Trophoblast cell (in vitro differentiated cells and primary cell): ENCODE measurements at regions not wholly inside any gene's neighbourhood (a gene's known extent, or its start where the extent isn't known, plus 50 kb on each side); places are given as distances from the start of the nearest gene placed in this dataset.

Experiments used
- DNase-seq, 2 donors: peaks; one replicate each; pipeline ENCODE4 v3.0.0-alpha.2; 2016
- H2AFZ ChIP-seq: 2 replicates; pipeline ENCODE4 v1.6.1; 2013; ENCODE audit warnings: low read length, moderate library complexity, mild to moderate bottlenecking; ENCODE audit not compliant: insufficient read depth, poor library complexity
- H2AK5ac ChIP-seq: 2 replicates; pipeline ENCODE4 v1.6.1; 2013; ENCODE audit warnings: mild to moderate bottlenecking, low read length
- H2BK120ac ChIP-seq: 2 replicates; pipeline ENCODE4 v1.6.1; 2013; ENCODE audit warnings: low read length, mild to moderate bottlenecking, moderate library complexity; ENCODE audit not compliant: insufficient read depth, poor library complexity
- H2BK12ac ChIP-seq: 2 replicates; pipeline ENCODE4 v1.6.1; 2013; ENCODE audit warnings: mild to moderate bottlenecking, low read length, moderate library complexity
- H2BK5ac ChIP-seq: 2 replicates; pipeline ENCODE4 v1.6.1; 2013; ENCODE audit warnings: low read length, low read depth, moderate library complexity, mild to moderate bottlenecking; ENCODE audit not compliant: poor library complexity
- H3K14ac ChIP-seq: 2 replicates; pipeline ENCODE4 v1.6.1; 2013; ENCODE audit warnings: mild to moderate bottlenecking, low read length
- H3K18ac ChIP-seq: 2 replicates; pipeline ENCODE4 v1.6.1; 2013; ENCODE audit warnings: mild to moderate bottlenecking, low read length
- H3K23ac ChIP-seq: 2 replicates; pipeline ENCODE4 v1.6.1; 2013; ENCODE audit warnings: low read length
- H3K27ac ChIP-seq: 2 replicates; pipeline ENCODE4 v1.5.1; 2013; ENCODE audit warnings: low read depth, mild to moderate bottlenecking, inconsistent platforms, low read length, moderate library complexity
- H3K27me3 ChIP-seq: 2 replicates; pipeline ENCODE4 v1.6.1; 2013; ENCODE audit warnings: inconsistent platforms, mild to moderate bottlenecking, low read length, moderate library complexity; ENCODE audit not compliant: insufficient read depth
- H3K36me3 ChIP-seq, 2 experiments: 1 replicate in 1 of 2; 2 replicates in 1 of 2; pipeline ENCODE4 v1.6.1; 2013; ENCODE audit warnings: low read length in 2 of 2, mild to moderate bottlenecking in 2 of 2, moderate library complexity in 1 of 2; ENCODE audit not compliant: insufficient read depth in 2 of 2, control insufficient read depth in 1 of 2
- H3K4ac ChIP-seq: 2 replicates; pipeline ENCODE4 v1.6.1; 2013; ENCODE audit warnings: low read depth, mild to moderate bottlenecking, low read length, moderate library complexity
- H3K4me1 ChIP-seq, 2 experiments: 1 replicate in 1 of 2; 2 replicates in 1 of 2; pipeline ENCODE4 v1.6.1; 2013; ENCODE audit warnings: low read length in 2 of 2, mild to moderate bottlenecking in 2 of 2, moderate library complexity in 1 of 2; ENCODE audit not compliant: insufficient read depth in 2 of 2, control insufficient read depth in 1 of 2
- H3K4me2 ChIP-seq: 2 replicates; pipeline ENCODE4 v1.6.1; 2013; ENCODE audit warnings: inconsistent platforms, mild to moderate bottlenecking, low read length, moderate library complexity
- H3K4me3 ChIP-seq: 2 replicates; pipeline ENCODE4 v1.5.1; 2013; ENCODE audit warnings: mild to moderate bottlenecking, low read depth, low read length, inconsistent platforms
- H3K79me1 ChIP-seq: one replicate; pipeline ENCODE4 v1.6.1; 2013; ENCODE audit warnings: low read length
- H3K79me2 ChIP-seq: 2 replicates; pipeline ENCODE4 v1.6.1; 2013; ENCODE audit warnings: low read length, mild to moderate bottlenecking; ENCODE audit not compliant: control insufficient read depth, insufficient read depth, poor library complexity
- H3K9ac ChIP-seq: 2 replicates; pipeline ENCODE4 v1.6.1; 2013; ENCODE audit warnings: mild to moderate bottlenecking, low read length
- H3K9me3 ChIP-seq: 2 replicates; pipeline ENCODE4 v1.6.1; 2013; ENCODE audit warnings: low read depth, mild to moderate bottlenecking, control low read depth, inconsistent platforms, low read length; ENCODE audit not compliant: insufficient read depth
- H4K12ac ChIP-seq: 2 replicates; pipeline ENCODE4 v1.6.1; 2013; ENCODE audit warnings: low read depth, mild to moderate bottlenecking, low read length, moderate library complexity
- H4K8ac ChIP-seq: 2 replicates; pipeline ENCODE4 v1.6.1; 2013; ENCODE audit warnings: low read depth, mild to moderate bottlenecking, low read length, moderate library complexity
- H4K91ac ChIP-seq: one replicate; pipeline ENCODE4 v1.6.1; 2013; ENCODE audit warnings: low read depth, mild to moderate bottlenecking, low read length, moderate library complexity
- WGBS: extraction: QIAGEN DNeasy Blood & Tissue Kit; methylation state at CpG from one replicate; pipeline ENCODE4 v1.1.7; 2013; ENCODE audit warnings: missing lambda C conversion rate; ENCODE audit not compliant: insufficient read length, insufficient coverage; ENCODE audit errors: extremely low coverage; 5-methylcytosine and 5-hydroxymethylcytosine counted together

- no peak overlapping the region for H3K4me2 ChIP-seq
- DNase-seq = peak in 1 of 2 donors; percentile 17
- H3K36me3 ChIP-seq = no peaks in the 10 kb centered on the region
- no peak overlapping the region for H3K4me3 ChIP-seq
- H3K9me3 ChIP-seq = no peaks in the 10 kb centered on the region
- no peak overlapping the region for H4K91ac ChIP-seq
- no peak overlapping the region for H2AFZ ChIP-seq
- no peaks in the 10 kb centered on the region for H3K4me1 ChIP-seq
- no peak overlapping the region for H3K4ac ChIP-seq
- no peak overlapping the region for H2BK12ac ChIP-seq
- H3K18ac ChIP-seq = no peak overlapping the region
- H3K27ac ChIP-seq = no peak overlapping the region
- H3K23ac ChIP-seq = no peak overlapping the region
- no peak overlapping the region for H3K14ac ChIP-seq
- H3K79me1 ChIP-seq = no peaks in the 10 kb centered on the region
- no peak overlapping the region for H4K12ac ChIP-seq
- H2BK5ac ChIP-seq = no peak overlapping the region
- no peaks in the 10 kb centered on the region for H3K79me2 ChIP-seq
- H3K9ac ChIP-seq = no peak overlapping the region
- WGBS = no CpG with 5 or more reads among the region's 3 CpGs
- H2BK120ac ChIP-seq = no peak overlapping the region
- no peaks in the 10 kb centered on the region for H3K27me3 ChIP-seq
- H4K8ac ChIP-seq = no peak overlapping the region
- H2AK5ac ChIP-seq = no peak overlapping the region
Observed at GRCh38 chr12:29039013-29039412, 110.1 kb upstream of the FAR2 start.

- no peak overlapping the region for H3K4me2 ChIP-seq
- H2BK12ac ChIP-seq = no peak overlapping the region
- H3K79me1 ChIP-seq = no peaks in the 10 kb centered on the region
- H3K79me2 ChIP-seq = no peaks in the 10 kb centered on the region
- H4K8ac ChIP-seq = no peak overlapping the region
- no peak overlapping the region for H2AK5ac ChIP-seq
- no peak for DNase-seq
- no peaks in the 10 kb centered on the region for H3K9me3 ChIP-seq
- no peak overlapping the region for H3K23ac ChIP-seq
- no peak overlapping the region for H2BK120ac ChIP-seq
- H2AFZ ChIP-seq = no peak overlapping the region
- no peak overlapping the region for H2BK5ac ChIP-seq
- no peaks in the 10 kb centered on the region for H3K4me1 ChIP-seq
- no peak overlapping the region for H4K91ac ChIP-seq
- no peaks in the 10 kb centered on the region for H3K27me3 ChIP-seq
- H3K4ac ChIP-seq = no peak overlapping the region
- H3K9ac ChIP-seq = no peak overlapping the region
- H4K12ac ChIP-seq = no peak overlapping the region
- no peaks in the 10 kb centered on the region for H3K36me3 ChIP-seq
- H3K18ac ChIP-seq = no peak overlapping the region
- H3K27ac ChIP-seq = no peak overlapping the region
- WGBS = no CpG with 5 or more reads among the region's 4 CpGs
- H3K4me3 ChIP-seq = no peak overlapping the region
- no peak overlapping the region for H3K14ac ChIP-seq
Observed at GRCh38 chr12:29041621-29042020, 107.5 kb upstream of the FAR2 start.

GRCh38 chr12:29043069-29043468, 106.0 kb upstream of the FAR2 start:
- no peak for DNase-seq
- Histone ChIP-seq H3K27ac (no peak overlapping the region), H3K79me1 (no peaks in the 10 kb centered on the region), H4K12ac (no peak overlapping the region), H3K14ac (no peak overlapping the region), H3K23ac (no peak overlapping the region), H3K79me2 (no peaks in the 10 kb centered on the region), H2BK12ac (no peak overlapping the region), H3K9ac (no peak overlapping the region), H3K4ac (no peak overlapping the region), H2AFZ (no peak overlapping the region), H2BK120ac (no peak overlapping the region), H4K8ac (no peak overlapping the region), H3K4me2 (no peak overlapping the region), H2BK5ac (no peak overlapping the region), H3K36me3 (no peaks in the 10 kb centered on the region), H3K4me1 (no peaks in the 10 kb centered on the region), H3K18ac (no peak overlapping the region), H3K4me3 (no peak overlapping the region), H3K27me3 (no peaks in the 10 kb centered on the region), H2AK5ac (no peak overlapping the region), H3K9me3 (no peaks in the 10 kb centered on the region), H4K91ac (no peak overlapping the region)
- WGBS = no CpG with 5 or more reads among the region's 1 CpG

- Histone ChIP-seq H4K91ac (no peak overlapping the region), H2BK5ac (no peak overlapping the region), H3K9ac (no peak overlapping the region), H3K27ac (no peak overlapping the region), H3K4me3 (no peak overlapping the region), H3K23ac (no peak overlapping the region), H2BK12ac (no peak overlapping the region), H3K79me2 (no peaks in the 10 kb centered on the region), H2AFZ (no peak overlapping the region), H3K79me1 (no peaks in the 10 kb centered on the region), H3K36me3 (no peaks in the 10 kb centered on the region), H2AK5ac (no peak overlapping the region), H2BK120ac (no peak overlapping the region), H4K12ac (no peak overlapping the region), H3K4ac (no peak overlapping the region), H3K9me3 (no peaks in the 10 kb centered on the region), H3K4me2 (no peak overlapping the region), H3K4me1 (no peaks in the 10 kb centered on the region), H4K8ac (no peak overlapping the region), H3K18ac (no peak overlapping the region), H3K27me3 (no peaks in the 10 kb centered on the region), H3K14ac (no peak overlapping the region)
- no peak for DNase-seq
- no CpG with 5 or more reads among the region's 2 CpGs for WGBS
Observed at GRCh38 chr12:29044799-29045198, 104.3 kb upstream of the FAR2 start.
